Immature natural killer cell (primary cell): ENCODE measurements at regions not wholly inside any gene's neighbourhood (a gene's known extent, or its start where the extent isn't known, plus 50 kb on each side); places are given as distances from the start of the nearest gene placed in this dataset.
"Not testable (repeated sequence)": the region's sequence is repeated elsewhere in the genome, so short reads cannot be mapped to it uniquely, and the experiment has no call there.

ENCODE experiments used
- DNase-seq, 3 donors: peaks; one replicate each; pipeline ENCODE4 v3.0.0; 2022; ENCODE audit warnings: mixed read lengths in 1 of 3
- H3K27ac Mint-ChIP-seq, 6 donors: one replicate each; pipeline ENCODE4 v1.8.0; 2020; ENCODE audit warnings: mixed read lengths in 6 of 6, mild to moderate bottlenecking in 5 of 6, inconsistent platforms in 4 of 6, moderate library complexity in 3 of 6
- H3K27me3 Mint-ChIP-seq, 3 donors: one replicate each; pipeline ENCODE4 v1.8.0; 2020 to 2021; ENCODE audit warnings: low read depth in 3 of 3, mild to moderate bottlenecking in 3 of 3, mixed read lengths in 3 of 3, moderate library complexity in 3 of 3, inconsistent platforms in 1 of 3
- H3K36me3 Mint-ChIP-seq, 3 donors: one replicate each; pipeline ENCODE4 v1.8.0; 2020; ENCODE audit warnings: mixed read lengths in 3 of 3, inconsistent platforms in 2 of 3, mild to moderate bottlenecking in 2 of 3
- H3K4me1 Mint-ChIP-seq, 2 donors: one replicate each; pipeline ENCODE4 v1.8.0; 2020; ENCODE audit warnings: inconsistent platforms in 2 of 2, mild to moderate bottlenecking in 2 of 2, mixed read lengths in 2 of 2, moderate library complexity in 1 of 2
- H3K4me3 Mint-ChIP-seq, 5 donors: one replicate each; pipeline ENCODE4 v1.8.0; 2020; ENCODE audit warnings: mild to moderate bottlenecking in 5 of 5, mixed read lengths in 5 of 5, inconsistent platforms in 3 of 5, moderate library complexity in 3 of 5
- H3K9me3 Mint-ChIP-seq, 6 donors: one replicate each; pipeline ENCODE4 v1.8.0; 2020; ENCODE audit warnings: mild to moderate bottlenecking in 6 of 6, mixed read lengths in 6 of 6, inconsistent platforms in 4 of 6, moderate library complexity in 3 of 6

GRCh38 chr12:70080566-70080965 is 162.7 kb upstream of the CNOT2 start:
- H3K27me3 Mint-ChIP-seq: peaks cover 0 to 2% (median 0%) of the 10 kb centered on the region in 3 donors
- H3K4me3 Mint-ChIP-seq: no peak overlapping the region
- DNase-seq: no peak
- no peaks in the 10 kb centered on the region for H3K9me3 Mint-ChIP-seq
- H3K27ac Mint-ChIP-seq: no peak overlapping the region
- H3K36me3 Mint-ChIP-seq: peaks cover 0 to 6% (median 0%) of the 10 kb centered on the region in 3 donors
- H3K4me1 Mint-ChIP-seq: no peaks in the 10 kb centered on the region

- H3K27ac Mint-ChIP-seq: no peak overlapping the region
- peaks cover 0 to 6% (median 0%) of the 10 kb centered on the region in 3 donors for H3K36me3 Mint-ChIP-seq
These were observed 160.1 kb upstream of the CNOT2 start for GRCh38 chr12:70082997-70083676.

GRCh38 chr12:70083677-70084020 is 159.6 kb upstream of the CNOT2 start:
- Mint-ChIP-seq H3K27ac (no peak overlapping the region), H3K9me3 (no peaks in the 10 kb centered on the region), H3K4me3 (no peak overlapping the region), H3K4me1 (no peaks in the 10 kb centered on the region), H3K36me3 (peaks cover 0 to 6% (median 0%) of the 10 kb centered on the region in 3 donors), H3K27me3 (peaks cover 0 to 1% (median under 1%) of the 10 kb centered on the region in 3 donors)
- no peak for DNase-seq

More at GRCh38 chr12:70082997-70083676, 160.1 kb upstream of the CNOT2 start:
- no peaks in the 10 kb centered on the region for H3K4me1 Mint-ChIP-seq
- no peak for DNase-seq
- H3K27me3 Mint-ChIP-seq: peaks cover 0 to 1% (median 0%) of the 10 kb centered on the region in 3 donors
- H3K4me3 Mint-ChIP-seq: no peak overlapping the region
- no peaks in the 10 kb centered on the region for H3K9me3 Mint-ChIP-seq

- peak overlapping the region in 1 of 6 donors; percentile 19 for H3K27ac Mint-ChIP-seq
- not testable (repeated sequence) for H3K4me1 Mint-ChIP-seq, H3K36me3 Mint-ChIP-seq, H3K4me3 Mint-ChIP-seq, H3K9me3 Mint-ChIP-seq, DNase-seq, H3K27me3 Mint-ChIP-seq
These were observed 156.9 kb upstream of the CNOT2 start for GRCh38 chr12:70086372-70086771.

GRCh38 chr12:70091021-70091521 is 152.2 kb upstream of the CNOT2 start:
- no peaks in the 10 kb centered on the region for H3K4me1 Mint-ChIP-seq
- no peaks in the 10 kb centered on the region for H3K9me3 Mint-ChIP-seq
- peaks cover 0 to 7% (median 5%) of the 10 kb centered on the region in 3 donors for H3K27me3 Mint-ChIP-seq
- no peak for DNase-seq
- H3K36me3 Mint-ChIP-seq: no peaks in the 10 kb centered on the region
- peak overlapping the region in 1 of 6 donors; percentile 32 for H3K27ac Mint-ChIP-seq
- no peak overlapping the region for H3K4me3 Mint-ChIP-seq

GRCh38 chr12:70094467-70094866 is 148.8 kb upstream of the CNOT2 start:
- Mint-ChIP-seq H3K4me1 (no peaks in the 10 kb centered on the region), H3K27ac (peak overlapping the region in 1 of 6 donors; percentile 32), H3K4me3 (no peak overlapping the region), H3K27me3 (peaks cover 0 to 5% (median 1%) of the 10 kb centered on the region in 3 donors), H3K9me3 (no peaks in the 10 kb centered on the region), H3K36me3 (peaks cover 0 to 6% (median 0%) of the 10 kb centered on the region in 3 donors)
- no peak for DNase-seq

- no peak for DNase-seq
- H3K4me3 Mint-ChIP-seq: no peak overlapping the region
- H3K27ac Mint-ChIP-seq: no peak overlapping the region
- no peaks in the 10 kb centered on the region for H3K4me1 Mint-ChIP-seq
- H3K9me3 Mint-ChIP-seq: no peaks in the 10 kb centered on the region
- H3K27me3 Mint-ChIP-seq: peaks cover 0 to 2% (median 1%) of the 10 kb centered on the region in 3 donors
- peaks cover 0 to 6% (median 0%) of the 10 kb centered on the region in 3 donors for H3K36me3 Mint-ChIP-seq
These were observed 146.3 kb upstream of the CNOT2 start for GRCh38 chr12:70096759-70097410.

GRCh38 chr12:70101064-70101463 is 142.2 kb upstream of the CNOT2 start:
- Mint-ChIP-seq H3K4me3 (no peak overlapping the region), H3K9me3 (no peaks in the 10 kb centered on the region), H3K27ac (no peak overlapping the region), H3K36me3 (peaks cover 0 to 6% (median 0%) of the 10 kb centered on the region in 3 donors), H3K4me1 (no peaks in the 10 kb centered on the region), H3K27me3 (peaks cover 0 to 2% (median 0%) of the 10 kb centered on the region in 3 donors)
- DNase-seq: no peak

GRCh38 chr12:70106347-70106746 is 136.9 kb upstream of the CNOT2 start:
- peaks cover 5 to 31% (median 17%) of the 10 kb centered on the region in 6 donors for H3K9me3 Mint-ChIP-seq
- peaks cover 7 to 9% (median 8%) of the 10 kb centered on the region in 3 donors for H3K36me3 Mint-ChIP-seq
- H3K4me3 Mint-ChIP-seq: no peak overlapping the region
- no peaks in the 10 kb centered on the region for H3K4me1 Mint-ChIP-seq
- H3K27me3 Mint-ChIP-seq: peaks cover 3 to 5% (median 4%) of the 10 kb centered on the region in 3 donors
- DNase-seq: no peak
- no peak overlapping the region for H3K27ac Mint-ChIP-seq

- Mint-ChIP-seq H3K4me3 (no peak overlapping the region), H3K36me3 (peaks cover 8 to 11% (median 9%) of the 10 kb centered on the region in 3 donors), H3K9me3 (peaks cover 7 to 37% (median 23%) of the 10 kb centered on the region in 6 donors), H3K27ac (no peak overlapping the region), H3K4me1 (no peaks in the 10 kb centered on the region), H3K27me3 (peaks cover 3 to 7% (median 5%) of the 10 kb centered on the region in 3 donors)
- no peak for DNase-seq
These were observed 133.1 kb upstream of the CNOT2 start for GRCh38 chr12:70110085-70110484.

GRCh38 chr12:70117670-70118069 is 125.6 kb upstream of the CNOT2 start:
- DNase-seq: no peak
- peaks cover 0 to 9% (median 2%) of the 10 kb centered on the region in 6 donors for H3K9me3 Mint-ChIP-seq
- no peak overlapping the region for H3K4me3 Mint-ChIP-seq
- no peak overlapping the region for H3K27ac Mint-ChIP-seq
- no peaks in the 10 kb centered on the region for H3K36me3 Mint-ChIP-seq
- no peaks in the 10 kb centered on the region for H3K4me1 Mint-ChIP-seq
- no peaks in the 10 kb centered on the region for H3K27me3 Mint-ChIP-seq

- no peak for DNase-seq
- Mint-ChIP-seq H3K4me1 (no peaks in the 10 kb centered on the region), H3K4me3 (no peak overlapping the region), H3K9me3 (peaks cover 0 to under 1% (median 0%) of the 10 kb centered on the region in 6 donors), H3K27me3 (peaks cover 0 to 3% (median 2%) of the 10 kb centered on the region in 3 donors), H3K27ac (no peak overlapping the region), H3K36me3 (no peaks in the 10 kb centered on the region)
These were observed 122.3 kb upstream of the CNOT2 start for GRCh38 chr12:70120970-70121369.

- no peak for DNase-seq
- Mint-ChIP-seq H3K4me1 (no peaks in the 10 kb centered on the region), H3K9me3 (no peaks in the 10 kb centered on the region), H3K27ac (no peak overlapping the region), H3K36me3 (peaks cover 0 to under 1% (median 0%) of the 10 kb centered on the region in 3 donors), H3K27me3 (peaks cover 0 to 3% (median 2%) of the 10 kb centered on the region in 3 donors), H3K4me3 (no peak overlapping the region)
These were observed 121.7 kb upstream of the CNOT2 start for GRCh38 chr12:70121562-70121961.

- H3K9me3 Mint-ChIP-seq: no peaks in the 10 kb centered on the region
- no peak for DNase-seq
- peaks cover 0 to 6% (median 0%) of the 10 kb centered on the region in 3 donors for H3K36me3 Mint-ChIP-seq
- H3K27me3 Mint-ChIP-seq: peaks cover 0 to 3% (median 2%) of the 10 kb centered on the region in 3 donors
- H3K27ac Mint-ChIP-seq: no peak overlapping the region
- H3K4me3 Mint-ChIP-seq: no peak overlapping the region
- no peaks in the 10 kb centered on the region for H3K4me1 Mint-ChIP-seq
These were observed 120.4 kb upstream of the CNOT2 start for GRCh38 chr12:70122804-70123203.
